Left ventricle myocardium inferior (tissue), 1 donor: ENCODE measurements at regions not wholly inside any gene's neighbourhood (a gene's known extent, or its start where the extent isn't known, plus 50 kb on each side); places are given as distances from the start of the nearest gene placed in this dataset.

Source experiments
- DNase-seq: peaks from one replicate; pipeline ENCODE4 v3.0.0-alpha.2; 2020
- H3K27ac ChIP-seq: fragments of 200-600 bp; replicated peaks from 2 replicates; pipeline ENCODE4 v1.8.0; 2021
- H3K27me3 ChIP-seq: fragments of 200-600 bp; 2 replicates; pipeline ENCODE4 v1.8.0; 2021; ENCODE audit warnings: low read depth
- H3K36me3 ChIP-seq: fragments of 200-600 bp; 2 replicates; pipeline ENCODE4 v1.8.0; 2021
- H3K4me1 ChIP-seq: fragments of 200-600 bp; 2 replicates; pipeline ENCODE4 v1.8.0; 2021
- H3K4me3 ChIP-seq: fragments of 200-600 bp; 2 replicates; pipeline ENCODE4 v1.8.0; 2021; ENCODE audit warnings: mild to moderate bottlenecking, moderate library complexity
- H3K9me3 ChIP-seq: fragments of 200-600 bp; replicated peaks from 2 replicates; pipeline ENCODE4 v1.8.0; 2021
- CTCF ChIP-seq: fragments of 200-600 bp; IDR thresholded peaks from 2 replicates; pipeline ENCODE4 v1.8.0; 2021; ENCODE audit warnings: antibody characterized with exemption, mild to moderate bottlenecking, borderline replicate concordance
- intact Hi-C: fragments of 100-400 bp; cut with micrococcal nuclease; formaldehyde crosslinking; loops from one replicate; pipeline ENCODE4 v1.11.0; 2022
- donor health status: DM: no; HTN: yes; CAD: no; lungs with severe emphysema.

- DNase-seq: no peak
- H3K27me3 ChIP-seq: peaks cover 50% of the 10 kb centered on the region
- no peak overlapping the region for H3K27ac ChIP-seq
- TF ChIP-seq CTCF: no peak
- no peak overlapping the region for H3K4me3 ChIP-seq
- peaks cover 8% of the 10 kb centered on the region for H3K9me3 ChIP-seq
- H3K4me1 ChIP-seq: no peaks in the 10 kb centered on the region
- intact Hi-C loops: no loop called here
- no peaks in the 10 kb centered on the region for H3K36me3 ChIP-seq
These were observed 148.9 kb downstream of the BRD1 start for GRCh38 chr22:49678842-49679170.

- Histone ChIP-seq H3K9me3 (peaks cover 3% of the 10 kb centered on the region), H3K4me3 (no peak overlapping the region), H3K4me1 (no peaks in the 10 kb centered on the region), H3K27ac (no peak overlapping the region), H3K27me3 (peaks cover 53% of the 10 kb centered on the region), H3K36me3 (no peaks in the 10 kb centered on the region)
- intact Hi-C loops: no loop called here
- no peak for DNase-seq
- TF ChIP-seq CTCF: no peak
These were observed 149.4 kb downstream of the BRD1 start for GRCh38 chr22:49678137-49678841.

- intact Hi-C loops: no loop called here
- Histone ChIP-seq H3K9me3 (no peaks in the 10 kb centered on the region), H3K27me3 (peaks cover 58% of the 10 kb centered on the region), H3K27ac (no peak overlapping the region), H3K36me3 (no peaks in the 10 kb centered on the region), H3K4me1 (no peaks in the 10 kb centered on the region), H3K4me3 (no peak overlapping the region)
- no peak for TF ChIP-seq CTCF
- DNase-seq: no peak
These were observed 150.2 kb downstream of the BRD1 start for GRCh38 chr22:49677495-49677889.

- H3K27ac ChIP-seq: no peak overlapping the region
- intact Hi-C loops: no loop called here
- H3K27me3 ChIP-seq: peaks cover 62% of the 10 kb centered on the region
- H3K36me3 ChIP-seq: no peaks in the 10 kb centered on the region
- H3K4me3 ChIP-seq: no peak overlapping the region
- no peaks in the 10 kb centered on the region for H3K9me3 ChIP-seq
- H3K4me1 ChIP-seq: no peaks in the 10 kb centered on the region
- TF ChIP-seq CTCF: no peak
- no peak for DNase-seq
These were observed 150.7 kb downstream of the BRD1 start for GRCh38 chr22:49676783-49677494.

GRCh38 chr22:49676230-49676629 is 151.4 kb downstream of the BRD1 start:
- intact Hi-C loops: no loop called here
- Histone ChIP-seq H3K4me1 (peaks cover 2% of the 10 kb centered on the region), H3K27me3 (peaks cover 69% of the 10 kb centered on the region), H3K9me3 (no peaks in the 10 kb centered on the region), H3K4me3 (no peak overlapping the region), H3K36me3 (no peaks in the 10 kb centered on the region), H3K27ac (no peak overlapping the region)
- DNase-seq: no peak
- TF ChIP-seq CTCF: no peak
